ENCODE measurements at regions not wholly inside any gene's neighbourhood (a gene's known extent, or its start where the extent isn't known, plus 50 kb on each side); places are given as distances from the start of the nearest gene placed in this dataset.

DNA sequence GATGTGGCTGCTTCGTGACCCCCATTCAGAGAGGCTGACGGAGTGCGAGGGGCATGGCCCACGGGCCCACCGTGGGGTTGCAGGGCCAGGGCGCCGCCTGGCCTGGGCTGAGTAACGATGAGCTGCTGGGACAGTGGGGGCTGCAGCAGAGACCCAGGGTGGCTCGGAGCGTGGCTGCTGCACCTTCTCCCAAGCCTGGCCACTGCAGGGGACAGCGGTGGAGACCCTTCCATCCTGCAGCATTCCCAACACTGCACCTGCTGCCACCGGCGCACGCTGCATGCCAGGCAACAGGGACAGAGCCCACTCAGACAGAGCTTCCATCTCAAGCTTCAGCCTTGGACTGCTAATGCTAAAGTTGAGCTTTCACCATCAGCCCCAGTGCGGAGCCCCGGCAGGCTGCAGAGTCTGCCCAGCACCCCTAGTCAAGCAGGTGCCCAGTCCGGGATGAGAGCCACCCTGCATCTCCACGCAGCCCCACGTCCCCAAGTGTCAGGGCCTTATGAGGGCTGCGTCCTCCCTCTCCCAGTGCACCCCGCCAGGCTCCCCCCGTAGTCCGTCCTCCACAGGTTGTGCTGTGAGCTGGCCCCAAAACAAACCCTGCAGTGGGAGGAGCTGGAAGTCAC lies 89.4 kb upstream of the AFDN start:
- TF ChIP-seq, protein P1, sequence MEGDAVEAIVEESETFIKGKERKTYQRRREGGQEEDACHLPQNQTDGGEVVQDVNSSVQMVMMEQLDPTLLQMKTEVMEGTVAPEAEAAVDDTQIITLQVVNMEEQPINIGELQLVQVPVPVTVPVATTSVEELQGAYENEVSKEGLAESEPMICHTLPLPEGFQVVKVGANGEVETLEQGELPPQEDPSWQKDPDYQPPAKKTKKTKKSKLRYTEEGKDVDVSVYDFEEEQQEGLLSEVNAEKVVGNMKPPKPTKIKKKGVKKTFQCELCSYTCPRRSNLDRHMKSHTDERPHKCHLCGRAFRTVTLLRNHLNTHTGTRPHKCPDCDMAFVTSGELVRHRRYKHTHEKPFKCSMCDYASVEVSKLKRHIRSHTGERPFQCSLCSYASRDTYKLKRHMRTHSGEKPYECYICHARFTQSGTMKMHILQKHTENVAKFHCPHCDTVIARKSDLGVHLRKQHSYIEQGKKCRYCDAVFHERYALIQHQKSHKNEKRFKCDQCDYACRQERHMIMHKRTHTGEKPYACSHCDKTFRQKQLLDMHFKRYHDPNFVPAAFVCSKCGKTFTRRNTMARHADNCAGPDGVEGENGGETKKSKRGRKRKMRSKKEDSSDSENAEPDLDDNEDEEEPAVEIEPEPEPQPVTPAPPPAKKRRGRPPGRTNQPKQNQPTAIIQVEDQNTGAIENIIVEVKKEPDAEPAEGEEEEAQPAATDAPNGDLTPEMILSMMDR (conservative IDR thresholded peaks at IDR 0.05; ENCODE audit: control insufficient read depth, insufficient read depth, low read depth, low read length), result no peak
- H3K4me3 ChIP-seq (ENCODE audit: control insufficient read depth, low read depth, low read length), result no peak overlapping the region
- no peak for DNase-seq (ENCODE audit: low read depth)

DNA sequence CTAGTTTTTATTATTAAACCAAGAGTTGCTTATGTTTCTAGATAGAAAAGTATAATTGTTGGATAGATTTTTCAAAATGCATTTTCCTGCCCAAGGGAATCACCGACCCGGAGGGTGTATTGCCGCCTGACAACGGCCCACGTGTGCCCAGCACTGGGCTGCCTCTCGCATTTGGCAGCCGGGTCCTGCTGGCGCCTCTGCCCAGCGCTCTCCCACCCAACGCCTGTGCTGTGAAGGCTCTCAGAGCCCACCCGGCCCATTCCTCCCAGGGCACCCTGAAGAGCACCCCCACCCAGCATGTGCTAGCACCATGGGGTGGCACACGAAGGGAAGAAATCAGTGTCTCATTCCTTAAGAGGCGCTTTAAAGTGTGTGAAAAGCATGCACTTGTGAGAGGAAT lies 88.3 kb upstream of the AFDN start:
- DNase-seq (ENCODE audit: low read depth), result no peak
- TF ChIP-seq, protein P1 (conservative IDR thresholded peaks at IDR 0.05; ENCODE audit: control insufficient read depth, insufficient read depth, low read depth, low read length), result no peak
- no peak overlapping the region for H3K4me3 ChIP-seq (ENCODE audit: control insufficient read depth, low read depth, low read length)

DNA sequence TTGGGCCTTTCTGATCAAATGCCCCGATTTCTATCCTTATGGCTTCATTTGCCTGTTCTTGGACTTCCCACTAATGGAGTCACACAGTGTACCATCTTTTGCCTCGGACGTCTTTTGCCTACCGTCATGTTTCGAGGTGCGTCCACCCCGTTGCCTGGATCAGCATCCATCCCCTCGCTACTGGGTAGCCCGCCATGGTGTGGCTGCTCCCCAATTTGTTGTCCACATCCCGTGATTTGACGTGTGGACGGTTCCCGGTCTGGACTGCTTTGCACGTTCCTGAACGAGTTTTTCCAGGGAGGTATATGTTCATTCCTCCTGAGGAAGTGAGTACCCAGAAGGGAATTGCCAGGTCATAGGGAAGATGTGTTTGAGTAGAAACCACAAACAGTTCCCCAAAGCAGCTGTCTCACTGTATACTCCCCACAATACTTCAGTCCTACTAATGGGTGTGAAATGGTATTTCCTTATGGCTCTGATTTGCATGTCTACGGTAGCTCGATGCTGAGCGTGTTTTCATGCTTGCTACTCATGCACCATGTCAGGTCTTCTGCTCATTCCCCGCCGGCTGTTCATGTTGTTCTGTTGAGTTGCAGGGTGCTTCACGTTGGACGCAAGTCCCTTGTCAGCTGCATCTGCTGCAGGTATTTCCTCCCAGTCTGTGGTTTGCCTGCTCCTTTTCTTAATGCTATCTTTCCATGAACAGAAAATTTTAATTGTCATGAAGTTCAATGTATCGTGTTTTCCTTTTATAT lies 86.8 kb upstream of the AFDN start:
- H3K4me3 ChIP-seq (ENCODE audit: control insufficient read depth, low read depth, low read length), result no peak overlapping the region
- no peak for DNase-seq (ENCODE audit: low read depth)
- TF ChIP-seq, protein P1 (conservative IDR thresholded peaks at IDR 0.05; ENCODE audit: control insufficient read depth, insufficient read depth, low read depth, low read length), result no peak

DNA sequence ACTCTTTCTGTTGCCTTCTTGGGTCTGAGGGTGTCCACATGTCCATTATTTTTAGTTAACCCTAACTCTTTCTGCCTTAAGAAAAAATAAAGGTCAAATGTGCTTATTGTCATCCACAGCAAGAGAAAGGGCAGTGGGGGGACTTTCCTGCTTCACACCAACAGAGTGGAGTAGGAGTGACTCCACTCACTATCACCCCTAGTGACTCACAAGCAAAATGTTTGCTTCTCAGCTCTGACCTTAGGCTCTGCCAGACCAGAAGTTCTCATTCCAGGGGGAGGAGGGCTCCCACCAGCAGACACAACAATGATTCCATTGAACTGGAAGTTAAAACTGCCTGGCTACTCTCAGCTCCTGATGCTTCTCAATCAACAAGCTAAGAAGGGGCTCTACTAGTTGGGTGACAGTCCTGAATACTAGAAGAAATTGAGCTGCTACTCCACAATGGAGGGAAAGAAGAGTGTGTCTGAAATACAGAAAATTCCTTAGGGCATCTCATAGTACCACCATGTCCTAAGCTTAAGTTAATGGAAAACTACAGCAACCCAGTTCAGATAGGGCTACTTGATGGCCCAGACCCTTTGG lies 83.9 kb upstream of the AFDN start:
- no peak overlapping the region for H3K4me3 ChIP-seq (ENCODE audit: control insufficient read depth, low read depth, low read length)
- TF ChIP-seq, protein P1 (conservative IDR thresholded peaks at IDR 0.05; ENCODE audit: control insufficient read depth, insufficient read depth, low read depth, low read length), result no peak
- DNase-seq (ENCODE audit: low read depth), result peak; percentile 2

DNA sequence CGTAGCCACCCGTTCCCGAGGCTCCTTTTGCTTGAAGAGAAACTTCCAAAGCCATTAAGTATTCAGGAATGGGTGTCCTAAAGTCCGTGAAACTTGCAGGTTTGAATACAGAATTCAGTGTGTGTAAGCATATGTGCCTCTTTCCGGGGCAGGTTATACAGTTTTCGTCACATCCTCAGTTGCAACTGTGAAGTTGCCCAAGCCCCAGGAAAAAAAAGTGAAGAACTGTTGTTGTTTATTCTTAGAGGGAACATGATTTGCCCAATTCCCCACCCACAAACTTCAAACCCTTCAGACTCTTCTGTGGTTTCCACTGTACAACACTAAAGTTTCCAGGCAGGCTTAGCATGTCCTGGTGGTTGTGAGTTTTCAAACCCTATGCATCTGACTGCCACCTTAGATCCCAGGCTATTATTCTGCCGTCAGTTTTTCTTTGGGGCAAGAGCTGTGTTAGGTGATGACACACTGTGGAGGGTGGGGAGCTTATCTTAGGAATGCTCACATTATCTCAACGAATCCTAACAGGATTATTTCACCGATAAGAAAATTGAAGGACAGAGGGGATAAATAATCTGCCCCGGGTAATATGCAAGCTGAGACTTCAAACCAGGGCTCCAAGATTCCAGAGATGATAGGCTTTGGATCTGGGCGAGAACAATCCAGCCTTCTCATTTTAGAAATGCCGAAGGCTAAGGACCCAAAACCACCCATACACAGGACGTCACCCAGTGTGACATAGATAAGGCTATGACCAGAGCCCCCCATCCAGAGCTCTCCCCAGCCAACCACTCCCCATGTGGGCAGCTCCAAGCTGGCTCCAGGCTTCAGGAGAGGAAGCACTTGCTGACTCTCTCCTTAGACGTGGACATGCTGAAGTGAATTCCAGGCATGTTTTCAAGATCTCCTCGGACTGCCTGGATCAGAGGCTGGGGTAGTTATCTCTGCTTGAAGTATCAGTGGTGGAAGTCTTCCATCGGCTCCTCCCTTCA lies 81.7 kb upstream of the AFDN start:
- H3K4me3 ChIP-seq (ENCODE audit: control insufficient read depth, low read depth, low read length), result no peak overlapping the region
- TF ChIP-seq, protein P1 (conservative IDR thresholded peaks at IDR 0.05; ENCODE audit: control insufficient read depth, insufficient read depth, low read depth, low read length), result no peak
- no peak for DNase-seq (ENCODE audit: low read depth)

Data from fibroblast of mammary gland (primary cell).